ENCODE measurements at regions not wholly inside any gene's neighbourhood (a gene's known extent, or its start where the extent isn't known, plus 50 kb on each side); places are given as distances from the start of the nearest gene placed in this dataset.

DNA sequence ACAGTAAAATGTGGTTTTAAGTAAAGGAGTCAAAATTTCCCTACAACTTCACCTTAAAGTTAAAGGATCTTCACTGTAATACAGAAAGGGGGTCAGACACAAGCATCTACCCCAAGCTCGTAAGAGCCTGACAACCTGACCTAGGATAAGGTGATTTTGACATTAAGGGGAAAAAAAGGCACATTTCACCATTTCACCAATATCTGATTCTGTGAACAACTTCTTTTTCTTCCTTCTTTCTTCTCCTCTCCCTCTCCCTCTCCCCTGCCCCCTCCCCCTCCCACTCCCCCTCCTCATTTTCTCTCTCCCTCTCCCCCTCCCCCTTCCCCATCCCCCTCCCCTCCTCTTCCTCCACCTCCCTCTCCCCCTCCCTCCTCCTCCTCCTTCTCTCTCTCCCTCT lies 796.7 kb upstream of the ARGLU1 start:
- in situ Hi-C loops (cut with MboI; ENCODE audit: low sequenced_read_pairs): no loop called here

- in situ Hi-C loops (cut with MboI; ENCODE audit: low sequenced_read_pairs): no loop called here
These were observed 793.7 kb upstream of the ARGLU1 start for GRCh38 chr13:107361666-107362065.

DNA sequence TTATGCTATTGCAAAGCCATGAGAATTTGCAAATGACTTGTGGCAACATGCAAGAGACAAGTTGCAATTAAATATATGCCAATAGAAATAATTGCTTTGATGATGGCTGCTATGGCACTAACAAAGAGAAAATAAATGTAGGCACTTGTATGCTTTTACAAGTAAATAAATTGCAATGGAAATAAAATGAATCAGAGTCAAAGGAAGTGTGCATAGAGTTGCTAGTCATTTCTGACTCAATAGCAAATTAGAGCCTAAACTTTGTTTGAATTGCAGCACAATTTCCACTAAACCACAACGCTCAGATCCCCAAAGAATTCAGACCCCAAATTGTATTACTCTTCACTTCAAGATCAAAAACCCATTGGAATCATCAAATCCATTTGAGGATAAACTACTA lies 792.1 kb upstream of the ARGLU1 start:
- in situ Hi-C loops (cut with MboI; ENCODE audit: low sequenced_read_pairs): no loop called here

DNA sequence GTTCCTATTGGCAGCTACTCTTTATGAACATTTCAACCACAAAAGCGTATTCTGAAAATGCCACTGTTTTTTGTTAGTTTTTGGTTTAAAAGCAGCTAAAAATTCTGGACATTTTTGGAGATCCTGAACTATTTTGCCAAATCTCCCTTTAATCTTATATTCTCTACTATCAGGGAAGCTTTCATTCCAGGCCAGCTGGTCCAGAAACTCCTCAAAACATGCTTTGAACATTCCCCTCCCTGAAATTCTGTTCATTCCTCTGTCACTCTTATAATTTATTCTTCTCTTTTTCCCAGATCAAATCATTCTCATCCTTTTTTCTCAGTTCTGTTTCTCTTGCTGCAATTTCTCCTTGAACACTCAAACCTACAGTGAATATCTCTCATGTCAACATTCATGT lies 790.9 kb upstream of the ARGLU1 start:
- in situ Hi-C loops (cut with MboI; ENCODE audit: low sequenced_read_pairs): no loop called here

- in situ Hi-C loops (cut with MboI; ENCODE audit: low sequenced_read_pairs): no loop called here
These were observed 783.4 kb upstream of the ARGLU1 start for GRCh38 chr13:107351305-107351704.

DNA sequence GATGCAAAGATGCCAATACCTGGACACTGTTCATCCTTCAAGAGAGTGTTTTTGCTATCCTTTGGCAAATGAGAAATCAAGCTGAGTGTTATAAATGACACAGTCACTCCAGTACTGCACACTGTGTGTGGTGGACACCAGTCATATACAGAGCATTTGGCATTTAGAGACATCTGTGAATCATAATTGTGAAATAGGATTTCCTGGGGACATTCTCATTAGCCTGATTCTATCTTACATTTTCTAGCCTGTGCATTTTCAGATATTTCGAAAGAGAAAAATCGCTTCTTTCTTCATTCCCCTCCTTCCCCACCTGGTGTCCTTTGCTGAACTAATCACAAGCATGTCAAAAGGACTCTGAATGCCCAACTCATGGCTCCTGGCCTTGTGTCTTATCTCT lies 781.0 kb upstream of the ARGLU1 start:
- in situ Hi-C loops (cut with MboI; ENCODE audit: low sequenced_read_pairs): no loop called here

DNA sequence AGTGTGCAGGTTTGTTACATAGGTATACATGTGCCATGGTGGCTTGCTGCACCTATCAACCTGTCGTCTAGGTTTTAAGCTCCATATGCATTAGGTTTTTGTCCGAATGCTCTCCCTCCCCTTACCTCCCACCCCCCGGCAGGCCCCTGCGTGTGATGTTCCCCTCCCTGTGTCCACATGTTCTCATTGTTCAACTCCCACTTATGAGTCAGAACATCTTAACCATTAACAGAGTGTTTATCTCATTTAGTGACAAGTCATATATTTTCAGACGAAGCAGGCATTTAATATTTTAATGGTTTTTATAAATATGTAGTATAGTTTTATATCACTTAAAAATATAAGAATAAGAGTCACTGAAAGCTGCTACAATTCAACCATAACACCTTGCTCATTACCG lies 780.5 kb upstream of the ARGLU1 start:
- in situ Hi-C loops (cut with MboI; ENCODE audit: low sequenced_read_pairs): no loop called here

DNA sequence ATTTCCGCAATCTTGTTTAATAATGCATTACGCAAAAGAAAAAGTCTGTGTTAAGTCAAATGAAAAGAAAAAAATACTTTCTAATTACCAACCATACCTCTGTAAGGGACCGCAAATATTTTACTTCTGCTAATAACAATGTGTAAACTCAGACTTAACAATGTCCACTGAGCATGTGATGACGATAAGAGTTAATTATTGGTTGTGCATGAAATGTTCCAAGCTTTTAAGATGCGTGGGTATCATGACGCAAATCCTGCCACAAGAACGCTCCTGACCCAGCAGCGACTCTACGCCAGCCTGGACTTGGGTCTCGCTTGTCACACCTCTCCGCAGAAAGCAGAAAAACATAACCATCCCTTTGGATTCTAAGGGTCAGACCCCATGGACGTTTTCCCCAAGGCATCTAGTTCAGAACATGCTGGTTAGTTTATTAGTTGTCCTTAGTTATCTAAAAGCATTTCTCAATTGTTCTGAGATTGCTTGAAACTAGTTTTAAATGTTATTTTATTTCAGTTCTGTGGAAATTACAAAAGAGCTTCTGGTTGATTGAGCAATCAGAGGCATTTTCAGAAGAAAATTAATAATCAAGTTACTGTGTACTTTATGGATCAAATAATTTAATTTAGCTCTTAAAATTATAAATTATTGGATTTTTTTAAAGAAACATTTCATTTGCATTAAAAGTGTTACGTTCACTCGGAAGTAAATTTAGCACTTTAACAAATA lies 779.9 kb upstream of the ARGLU1 start:
- in situ Hi-C loops (cut with MboI; ENCODE audit: low sequenced_read_pairs): no loop called here

- in situ Hi-C loops (cut with MboI; ENCODE audit: low sequenced_read_pairs): no loop called here
These were observed 774.8 kb upstream of the ARGLU1 start for GRCh38 chr13:107342747-107343146.

GRCh38 chr13:107339209-107339608 lies 771.3 kb upstream of the ARGLU1 start:
- in situ Hi-C loops (cut with MboI; ENCODE audit: low sequenced_read_pairs): no loop called here

DNA sequence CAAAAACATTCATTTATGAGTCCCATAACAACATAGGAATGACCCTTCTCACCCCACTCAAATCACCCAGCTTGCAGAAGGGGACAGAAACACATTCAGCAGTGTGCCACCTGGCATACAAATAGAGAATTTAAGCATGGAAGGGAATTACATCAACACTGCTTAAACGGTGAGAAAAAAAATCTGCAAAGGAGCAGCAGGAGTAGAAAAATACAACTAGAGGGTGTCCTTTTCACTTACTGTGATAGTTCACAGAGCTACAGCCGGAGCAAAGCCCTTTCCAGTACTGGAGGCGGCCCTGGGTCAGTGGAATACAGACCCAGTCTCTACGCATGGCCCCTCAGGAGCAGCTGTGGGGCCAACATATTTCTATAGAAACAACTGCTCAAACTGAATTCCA lies 764.3 kb upstream of the ARGLU1 start:
- in situ Hi-C loops (cut with MboI; ENCODE audit: low sequenced_read_pairs): no loop called here

DNA sequence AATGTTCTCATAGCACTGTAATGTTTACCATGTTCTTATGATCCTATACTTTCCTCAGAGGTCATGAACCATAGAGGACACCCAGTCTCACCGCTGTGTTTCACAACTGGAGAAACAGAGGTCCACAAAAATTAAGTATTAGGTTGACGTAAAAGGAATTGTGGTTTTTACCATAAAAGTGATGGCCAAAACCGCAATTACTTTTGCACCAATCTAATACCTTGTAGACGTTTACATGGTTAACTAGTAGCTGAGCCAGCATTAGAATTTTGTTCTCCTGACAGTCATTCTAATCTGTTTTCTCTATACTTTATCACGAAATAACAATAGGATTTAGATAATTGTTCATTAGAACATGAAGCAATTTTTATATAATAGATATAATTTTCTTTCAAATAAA lies 763.4 kb upstream of the ARGLU1 start:
- in situ Hi-C loops (cut with MboI; ENCODE audit: low sequenced_read_pairs): no loop called here

DNA sequence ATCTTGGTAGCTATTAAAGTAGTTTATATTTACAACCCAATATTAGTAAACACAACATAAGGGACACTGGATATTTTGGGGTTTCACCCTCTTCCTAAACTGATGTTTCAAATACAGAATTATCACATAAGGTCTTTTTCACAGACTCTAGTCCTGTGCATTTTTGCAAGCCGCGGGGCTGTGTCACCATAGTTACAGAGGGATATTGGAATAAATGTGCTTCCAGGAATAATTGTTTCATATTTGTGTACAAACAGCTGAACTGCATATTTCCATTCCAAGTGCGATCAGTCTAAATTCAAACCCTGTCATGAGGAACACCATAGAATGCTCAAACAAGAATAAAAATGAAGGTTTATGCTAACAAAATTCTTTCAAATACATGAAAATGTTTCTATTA lies 762.5 kb upstream of the ARGLU1 start:
- in situ Hi-C loops (cut with MboI; ENCODE audit: low sequenced_read_pairs): no loop called here

- in situ Hi-C loops (cut with MboI; ENCODE audit: low sequenced_read_pairs): no loop called here
These were observed 762.1 kb upstream of the ARGLU1 start for GRCh38 chr13:107329991-107330390.

- in situ Hi-C loops (cut with MboI; ENCODE audit: low sequenced_read_pairs): no loop called here
These were observed 756.7 kb upstream of the ARGLU1 start for GRCh38 chr13:107324416-107325204.

GRCh38 chr13:107322228-107322627 lies 754.3 kb upstream of the ARGLU1 start:
- in situ Hi-C loops (cut with MboI; ENCODE audit: low sequenced_read_pairs): no loop called here

- in situ Hi-C loops (cut with MboI; ENCODE audit: low sequenced_read_pairs): no loop called here
These were observed 737.2 kb upstream of the ARGLU1 start for GRCh38 chr13:107305178-107305577.

DNA sequence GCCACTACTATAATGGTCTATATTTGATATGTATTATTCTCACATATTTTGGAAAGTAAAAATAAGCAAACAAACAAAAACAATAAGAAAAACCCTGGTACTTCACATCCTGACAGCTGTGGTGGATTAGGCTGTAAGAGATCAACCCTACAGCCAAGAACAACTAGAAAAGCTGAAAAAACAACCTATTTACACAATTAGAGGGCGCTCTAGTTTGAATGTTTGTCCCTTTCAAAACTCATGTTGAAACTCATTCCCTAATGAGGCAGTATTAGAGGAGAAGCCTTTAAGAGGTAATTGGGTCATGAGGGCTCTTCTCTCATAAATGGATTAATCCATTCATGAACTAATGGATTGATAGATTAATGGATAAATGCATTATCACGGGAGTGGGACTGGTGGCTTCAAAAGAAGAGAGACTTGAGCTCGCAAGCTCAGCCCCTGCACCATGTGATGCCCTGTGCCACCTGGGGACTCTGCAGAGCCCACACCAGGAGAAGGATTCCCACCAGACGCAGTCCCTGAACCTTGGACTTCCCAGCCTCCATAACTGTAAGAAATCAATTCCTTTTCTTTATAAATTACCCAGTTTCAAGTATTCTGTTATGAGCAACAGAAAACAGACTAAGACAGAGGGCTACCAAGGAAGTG lies 733.9 kb upstream of the ARGLU1 start:
- in situ Hi-C loops (cut with MboI; ENCODE audit: low sequenced_read_pairs): no loop called here

DNA sequence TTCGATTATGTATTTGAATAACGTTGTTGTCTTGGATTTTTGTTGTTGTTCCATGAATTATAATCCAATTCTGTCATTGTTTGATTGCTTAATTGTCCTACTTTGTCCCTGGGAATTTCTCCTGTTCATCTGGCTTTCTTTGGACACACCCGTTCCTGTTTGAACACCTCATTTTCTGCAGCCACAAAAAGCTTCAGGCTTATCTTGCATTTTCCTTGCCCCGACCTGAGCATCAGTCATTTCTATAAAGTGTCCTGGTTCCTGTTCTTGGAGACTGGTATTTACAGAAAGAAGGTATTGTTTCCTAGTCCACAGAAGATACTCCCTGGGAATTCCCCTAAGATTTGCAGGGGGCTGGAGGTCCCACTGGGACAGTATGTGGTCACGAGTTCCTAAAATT lies 731.8 kb upstream of the ARGLU1 start:
- in situ Hi-C loops (cut with MboI; ENCODE audit: low sequenced_read_pairs): no loop called here

DNA sequence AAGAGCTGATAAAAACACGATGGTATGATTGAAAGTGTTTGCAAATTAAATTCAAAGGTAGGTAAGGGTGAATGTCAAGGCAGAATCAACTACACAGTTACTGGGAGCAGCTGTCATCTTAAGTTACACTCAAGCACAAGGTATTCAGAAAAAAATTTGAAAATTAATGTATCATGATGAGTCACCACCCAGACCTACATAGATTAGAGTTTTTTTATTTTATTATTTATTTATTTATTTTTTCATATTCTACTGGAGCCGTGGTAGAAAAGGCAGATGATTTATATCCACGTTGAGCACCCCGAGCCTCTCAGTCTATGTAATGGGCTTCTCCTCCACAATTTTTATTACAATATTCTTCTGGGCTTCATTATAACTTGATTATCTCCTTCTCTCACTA lies 728.9 kb upstream of the ARGLU1 start:
- in situ Hi-C loops (cut with MboI; ENCODE audit: low sequenced_read_pairs): no loop called here

DNA sequence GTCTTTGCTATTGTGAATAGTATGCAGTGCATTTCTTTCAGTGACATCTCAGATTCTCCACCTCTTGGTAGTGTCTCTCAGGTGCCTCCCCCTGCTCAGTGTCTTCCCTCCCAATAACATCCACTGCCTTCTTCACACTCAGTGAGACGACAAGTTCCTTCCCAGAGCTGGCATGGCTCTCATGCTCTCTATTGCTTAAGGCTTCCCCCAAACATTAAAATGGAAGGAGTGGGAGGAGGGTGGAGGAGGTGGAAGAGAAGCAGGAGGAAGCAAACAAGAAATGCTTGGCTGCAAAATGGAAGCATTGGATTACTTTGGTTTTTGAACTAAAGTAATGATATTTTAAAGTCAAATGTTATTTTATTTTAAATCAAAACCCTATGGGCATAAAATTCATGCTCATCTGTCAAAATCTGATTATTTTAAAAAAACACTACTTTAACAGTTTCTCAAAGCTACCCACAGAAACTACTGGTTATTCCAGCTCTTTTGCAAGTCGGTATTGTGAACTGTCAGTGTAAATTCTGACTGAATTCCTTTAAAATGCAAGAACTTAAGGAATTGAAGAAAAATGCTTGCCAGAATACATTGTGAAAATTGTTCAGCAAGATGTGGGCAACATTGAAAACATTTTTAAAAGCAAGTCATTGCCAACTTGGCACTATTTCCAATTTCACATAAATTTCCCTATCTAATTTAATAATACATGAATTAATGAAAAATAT lies 727.6 kb upstream of the ARGLU1 start:
- in situ Hi-C loops (cut with MboI; ENCODE audit: low sequenced_read_pairs): no loop called here

Measured in HL-60/S4 (cell line).